PC-9 (cell line): ENCODE measurements at regions not wholly inside any gene's neighbourhood (a gene's known extent, or its start where the extent isn't known, plus 50 kb on each side); places are given as distances from the start of the nearest gene placed in this dataset.

Experiments used
- EZH2 ChIP-seq: fragments of 200-600 bp; sonication (generic); IDR thresholded peaks from 2 replicates; pipeline ENCODE4 v1.8.0; 2017; ENCODE audit warnings: antibody characterized with exemption, low read depth
- TF ChIP-seq, protein P1 (sequence below): fragments of 200-600 bp; sonication (generic); conservative IDR thresholded peaks from 2 replicates; pipeline ENCODE4 v1.6.1; 2017; ENCODE audit warnings: mixed run types, antibody characterized with exemption, mild to moderate bottlenecking, moderate library complexity

- TF ChIP-seq, protein P1, sequence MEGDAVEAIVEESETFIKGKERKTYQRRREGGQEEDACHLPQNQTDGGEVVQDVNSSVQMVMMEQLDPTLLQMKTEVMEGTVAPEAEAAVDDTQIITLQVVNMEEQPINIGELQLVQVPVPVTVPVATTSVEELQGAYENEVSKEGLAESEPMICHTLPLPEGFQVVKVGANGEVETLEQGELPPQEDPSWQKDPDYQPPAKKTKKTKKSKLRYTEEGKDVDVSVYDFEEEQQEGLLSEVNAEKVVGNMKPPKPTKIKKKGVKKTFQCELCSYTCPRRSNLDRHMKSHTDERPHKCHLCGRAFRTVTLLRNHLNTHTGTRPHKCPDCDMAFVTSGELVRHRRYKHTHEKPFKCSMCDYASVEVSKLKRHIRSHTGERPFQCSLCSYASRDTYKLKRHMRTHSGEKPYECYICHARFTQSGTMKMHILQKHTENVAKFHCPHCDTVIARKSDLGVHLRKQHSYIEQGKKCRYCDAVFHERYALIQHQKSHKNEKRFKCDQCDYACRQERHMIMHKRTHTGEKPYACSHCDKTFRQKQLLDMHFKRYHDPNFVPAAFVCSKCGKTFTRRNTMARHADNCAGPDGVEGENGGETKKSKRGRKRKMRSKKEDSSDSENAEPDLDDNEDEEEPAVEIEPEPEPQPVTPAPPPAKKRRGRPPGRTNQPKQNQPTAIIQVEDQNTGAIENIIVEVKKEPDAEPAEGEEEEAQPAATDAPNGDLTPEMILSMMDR, result no peak
- no peak for TF ChIP-seq EZH2
Measured at GRCh38 chr12:100698518-100698917, 96.1 kb upstream of the ANO4 start.
